Mammary epithelial cell (primary cell): ENCODE measurements at regions not wholly inside any gene's neighbourhood (a gene's known extent, or its start where the extent isn't known, plus 50 kb on each side); places are given as distances from the start of the nearest gene placed in this dataset.

Experiments used
- EZH2 ChIP-seq: IDR thresholded peaks from 2 replicates; pipeline ENCODE4 v1.6.1; 2012; ENCODE audit warnings: low read length, inconsistent platforms, borderline replicate concordance
- TF ChIP-seq, protein P1 (sequence below), 2 donors: IDR thresholded peaks in 1 of 2; conservative IDR thresholded peaks in 1 of 2; 2 replicates each; pipeline ENCODE4 v1.5.1; 2011 to 2012; ENCODE audit warnings: inconsistent platforms in 2 of 2, low read length in 2 of 2, mild to moderate bottlenecking in 2 of 2, control low read depth in 1 of 2, low read depth in 1 of 2; ENCODE audit not compliant: insufficient read depth in 1 of 2; ENCODE audit errors: extremely low read depth in 1 of 2

DNA sequence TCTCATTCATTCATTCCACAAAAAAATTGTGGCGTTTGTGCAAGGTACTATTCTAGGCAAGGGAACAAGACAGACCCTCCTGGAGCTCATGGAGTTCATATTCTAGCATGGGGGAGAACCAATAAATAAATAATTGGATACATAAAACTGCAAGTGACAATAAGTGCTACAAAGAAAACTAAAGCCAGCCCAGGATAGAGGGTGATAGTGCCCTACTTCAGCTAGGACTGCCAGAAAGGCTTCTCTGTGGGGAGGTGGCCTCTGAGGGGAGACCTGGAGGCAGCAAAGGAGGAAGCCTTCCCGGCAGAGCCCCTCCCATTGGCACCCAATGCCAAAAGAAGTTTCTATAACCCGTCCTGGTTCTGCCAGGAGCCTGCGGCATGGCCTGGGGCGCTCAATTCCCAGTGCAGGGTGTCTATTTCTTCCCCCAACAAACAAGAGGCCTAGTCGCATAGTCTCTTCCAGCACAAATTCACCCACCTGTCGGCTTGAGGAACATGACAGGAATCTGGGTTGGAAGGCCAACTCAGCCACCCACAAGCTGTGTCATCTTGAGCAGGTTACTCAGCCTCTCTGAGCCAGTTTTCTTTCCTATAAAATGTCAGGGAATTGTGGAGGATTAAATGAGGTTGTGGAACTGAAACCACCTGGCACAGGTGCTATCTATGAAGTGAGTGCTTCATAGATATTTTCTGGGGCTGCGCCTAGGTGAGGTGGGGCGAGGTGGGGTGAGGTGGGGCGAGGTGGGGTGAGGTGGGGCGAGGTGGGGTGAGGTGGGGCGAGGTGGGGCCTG lies 94.3 kb downstream of the ZFP36L2 start:
- TF ChIP-seq, protein P1, sequence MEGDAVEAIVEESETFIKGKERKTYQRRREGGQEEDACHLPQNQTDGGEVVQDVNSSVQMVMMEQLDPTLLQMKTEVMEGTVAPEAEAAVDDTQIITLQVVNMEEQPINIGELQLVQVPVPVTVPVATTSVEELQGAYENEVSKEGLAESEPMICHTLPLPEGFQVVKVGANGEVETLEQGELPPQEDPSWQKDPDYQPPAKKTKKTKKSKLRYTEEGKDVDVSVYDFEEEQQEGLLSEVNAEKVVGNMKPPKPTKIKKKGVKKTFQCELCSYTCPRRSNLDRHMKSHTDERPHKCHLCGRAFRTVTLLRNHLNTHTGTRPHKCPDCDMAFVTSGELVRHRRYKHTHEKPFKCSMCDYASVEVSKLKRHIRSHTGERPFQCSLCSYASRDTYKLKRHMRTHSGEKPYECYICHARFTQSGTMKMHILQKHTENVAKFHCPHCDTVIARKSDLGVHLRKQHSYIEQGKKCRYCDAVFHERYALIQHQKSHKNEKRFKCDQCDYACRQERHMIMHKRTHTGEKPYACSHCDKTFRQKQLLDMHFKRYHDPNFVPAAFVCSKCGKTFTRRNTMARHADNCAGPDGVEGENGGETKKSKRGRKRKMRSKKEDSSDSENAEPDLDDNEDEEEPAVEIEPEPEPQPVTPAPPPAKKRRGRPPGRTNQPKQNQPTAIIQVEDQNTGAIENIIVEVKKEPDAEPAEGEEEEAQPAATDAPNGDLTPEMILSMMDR (conservative IDR thresholded peaks at IDR 0.05 in 1 of 2, IDR thresholded peaks at IDR 0.05 in 1 of 2; ENCODE audit: extremely low read depth in 1 of 2, insufficient read depth in 1 of 2, low read depth in 1 of 2, low read length in 2 of 2), result no peak
- TF ChIP-seq EZH2, result no peak
